OCI-LY3 (cell line): ENCODE measurements at regions not wholly inside any gene's neighbourhood (a gene's known extent, or its start where the extent isn't known, plus 50 kb on each side); places are given as distances from the start of the nearest gene placed in this dataset.

ENCODE experiments used
- H2AFZ ChIP-seq: fragments of 200-600, 300-600 bp; shearing (Covaris generic); 2 replicates; pipeline ENCODE4 v1.6.0; 2014; ENCODE audit warnings: antibody characterized with exemption, low read depth, low read length
- H3K27ac ChIP-seq: fragments of 200-600, 300-600 bp; sonication (generic); 2 replicates; pipeline ENCODE4 v1.5.1; 2014; ENCODE audit warnings: mild to moderate bottlenecking, low read length, moderate library complexity, mixed read lengths
- H3K27me3 ChIP-seq: fragments of 200-600, 300-600 bp; sonication (generic); 2 replicates; pipeline ENCODE4 v1.6.1; 2014; ENCODE audit warnings: low read depth, low read length, mixed read lengths
- H3K36me3 ChIP-seq: fragments of 200-600, 300-600 bp; sonication (generic); replicated peaks from 2 replicates; pipeline ENCODE3; 2014; ENCODE audit warnings: low read depth, low read length, mixed read lengths
- H3K4me1 ChIP-seq: fragments of 300-600, 200-600 bp; sonication (generic); 2 replicates; pipeline ENCODE4 v1.6.1; 2014; ENCODE audit warnings: low read length, mixed read lengths
- H3K4me2 ChIP-seq: fragments of 200-600, 300-600 bp; sonication (generic); 2 replicates; pipeline ENCODE4 v1.6.1; 2014; ENCODE audit warnings: low read length, mixed read lengths
- H3K4me3 ChIP-seq: fragments of 300-600, 200-600 bp; sonication (generic); 2 replicates; pipeline ENCODE4 v1.5.1; 2014; ENCODE audit warnings: antibody characterized with exemption, mild to moderate bottlenecking, low read length, moderate library complexity
- H3K79me2 ChIP-seq: fragments of 300-600, 200-600 bp; shearing (Covaris generic); 2 replicates; pipeline ENCODE4 v1.6.1; 2014; ENCODE audit warnings: mild to moderate bottlenecking, low read length, mixed read lengths
- H3K9ac ChIP-seq: fragments of 300-600, 200-600 bp; shearing (Covaris generic); 2 replicates; pipeline ENCODE4 v1.6.0; 2014; ENCODE audit warnings: mild to moderate bottlenecking, low read length, moderate library complexity
- H3K9me3 ChIP-seq: fragments of 200-600, 300-600 bp; shearing (Covaris generic); 2 replicates; pipeline ENCODE4 v1.6.1; 2014; ENCODE audit warnings: low read length, mixed read lengths; ENCODE audit not compliant: insufficient read depth
- H4K20me1 ChIP-seq: fragments of 200-600, 300-600 bp; sonication (generic); 2 replicates; pipeline ENCODE4 v1.6.1; 2016; ENCODE audit warnings: low read length, mixed read lengths; ENCODE audit not compliant: insufficient read depth
- EZH2phosphoT487 ChIP-seq: fragments of 200-600 bp; shearing (Covaris generic); IDR thresholded peaks from 2 replicates; pipeline ENCODE4 v1.6.1; 2018; ENCODE audit warnings: antibody characterized with exemption, mixed run types, low read depth
- TF ChIP-seq, protein P1 (sequence below): fragments of 200-600, 300-600 bp; sonication (generic); IDR thresholded peaks from 2 replicates; pipeline ENCODE4 v1.5.1; 2014; ENCODE audit warnings: antibody characterized with exemption, low read length, low read depth

- Histone ChIP-seq H3K27me3 (no peaks in the 10 kb centered on the region), H4K20me1 (no peaks in the 10 kb centered on the region), H3K79me2 (no peaks in the 10 kb centered on the region), H3K9ac (no peak overlapping the region), H2AFZ (no peak overlapping the region), H3K4me1 (no peaks in the 10 kb centered on the region), H3K4me3 (no peak overlapping the region), H3K9me3 (no peaks in the 10 kb centered on the region), H3K27ac (no peak overlapping the region), H3K4me2 (no peak overlapping the region), H3K36me3 (no peaks in the 10 kb centered on the region)
- TF ChIP-seq, protein P1, sequence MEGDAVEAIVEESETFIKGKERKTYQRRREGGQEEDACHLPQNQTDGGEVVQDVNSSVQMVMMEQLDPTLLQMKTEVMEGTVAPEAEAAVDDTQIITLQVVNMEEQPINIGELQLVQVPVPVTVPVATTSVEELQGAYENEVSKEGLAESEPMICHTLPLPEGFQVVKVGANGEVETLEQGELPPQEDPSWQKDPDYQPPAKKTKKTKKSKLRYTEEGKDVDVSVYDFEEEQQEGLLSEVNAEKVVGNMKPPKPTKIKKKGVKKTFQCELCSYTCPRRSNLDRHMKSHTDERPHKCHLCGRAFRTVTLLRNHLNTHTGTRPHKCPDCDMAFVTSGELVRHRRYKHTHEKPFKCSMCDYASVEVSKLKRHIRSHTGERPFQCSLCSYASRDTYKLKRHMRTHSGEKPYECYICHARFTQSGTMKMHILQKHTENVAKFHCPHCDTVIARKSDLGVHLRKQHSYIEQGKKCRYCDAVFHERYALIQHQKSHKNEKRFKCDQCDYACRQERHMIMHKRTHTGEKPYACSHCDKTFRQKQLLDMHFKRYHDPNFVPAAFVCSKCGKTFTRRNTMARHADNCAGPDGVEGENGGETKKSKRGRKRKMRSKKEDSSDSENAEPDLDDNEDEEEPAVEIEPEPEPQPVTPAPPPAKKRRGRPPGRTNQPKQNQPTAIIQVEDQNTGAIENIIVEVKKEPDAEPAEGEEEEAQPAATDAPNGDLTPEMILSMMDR: no peak
Measured at GRCh38 chr13:40076765-40077362, 421.4 kb downstream of the COG6 start.

DNA sequence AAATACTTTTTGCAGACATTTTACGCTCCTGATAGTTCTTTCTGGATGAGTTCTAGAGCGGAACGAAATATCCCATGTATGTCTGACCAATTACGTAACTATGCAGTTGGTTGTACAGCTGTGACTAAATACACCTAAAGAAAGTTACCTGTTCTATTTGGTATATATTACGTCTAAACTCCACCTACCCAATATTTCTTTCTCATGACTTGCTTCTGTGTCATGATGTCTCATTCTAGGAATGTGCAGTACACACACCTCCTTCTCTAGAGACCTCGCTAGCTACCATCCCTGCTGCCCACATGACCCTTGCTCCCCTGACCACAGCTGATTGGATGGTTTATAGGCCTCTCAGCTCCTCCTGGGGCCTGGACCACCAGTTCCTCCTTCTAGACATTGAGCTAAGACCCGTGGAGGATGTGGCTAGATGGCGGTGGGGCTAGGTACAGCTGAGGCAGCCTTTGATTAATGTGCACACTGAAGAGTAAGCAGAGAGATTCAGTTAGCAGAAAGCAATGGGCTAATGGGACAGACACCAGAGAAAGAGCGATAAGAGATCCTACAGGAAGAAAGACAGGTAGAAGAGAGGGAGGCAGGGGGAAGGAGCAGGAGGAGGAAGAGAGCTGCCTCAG, 422.1 kb downstream of the COG6 start:
- Histone ChIP-seq H3K79me2 (no peaks in the 10 kb centered on the region), H3K9ac (no peak overlapping the region), H3K4me2 (no peak overlapping the region), H3K4me1 (no peaks in the 10 kb centered on the region), H2AFZ (no peak overlapping the region), H3K9me3 (no peaks in the 10 kb centered on the region), H3K4me3 (no peak overlapping the region), H3K36me3 (no peaks in the 10 kb centered on the region), H4K20me1 (no peaks in the 10 kb centered on the region), H3K27me3 (no peaks in the 10 kb centered on the region), H3K27ac (no peak overlapping the region)
- TF ChIP-seq, protein P1: no peak
- no peak for TF ChIP-seq EZH2phosphoT487

GRCh38 chr13:40079721-40080120, 424.3 kb downstream of the COG6 start:
- Histone ChIP-seq H3K27me3 (peaks cover 1% of the 10 kb centered on the region; the same call in 1 of the 2 replicates), H3K36me3 (no peaks in the 10 kb centered on the region), H3K79me2 (no peaks in the 10 kb centered on the region), H3K4me1 (no peaks in the 10 kb centered on the region), H3K9me3 (no peaks in the 10 kb centered on the region), H4K20me1 (no peaks in the 10 kb centered on the region), H2AFZ (no peak overlapping the region), H3K27ac (no peak overlapping the region), H3K9ac (no peak overlapping the region), H3K4me2 (no peak overlapping the region), H3K4me3 (no peak overlapping the region)
- TF ChIP-seq EZH2phosphoT487: no peak

GRCh38 chr13:40080676-40081075, 425.2 kb downstream of the COG6 start:
- Histone ChIP-seq H3K9ac (no peak overlapping the region), H3K4me2 (no peak overlapping the region), H3K27ac (no peak overlapping the region), H3K27me3 (peaks cover 8% of the 10 kb centered on the region), H4K20me1 (no peaks in the 10 kb centered on the region), H3K4me1 (no peaks in the 10 kb centered on the region), H3K79me2 (no peaks in the 10 kb centered on the region), H3K36me3 (no peaks in the 10 kb centered on the region), H2AFZ (no peak overlapping the region), H3K4me3 (no peak overlapping the region), H3K9me3 (no peaks in the 10 kb centered on the region)
- TF ChIP-seq, protein P1: no peak
- no peak for TF ChIP-seq EZH2phosphoT487
